ENCODE measurements at regions not wholly inside any gene's neighbourhood (a gene's known extent, or its start where the extent isn't known, plus 50 kb on each side); places are given as distances from the start of the nearest gene placed in this dataset.
A peak's percentile ranks its signal among the peaks of the same experiment; 100 is the strongest.

DNA sequence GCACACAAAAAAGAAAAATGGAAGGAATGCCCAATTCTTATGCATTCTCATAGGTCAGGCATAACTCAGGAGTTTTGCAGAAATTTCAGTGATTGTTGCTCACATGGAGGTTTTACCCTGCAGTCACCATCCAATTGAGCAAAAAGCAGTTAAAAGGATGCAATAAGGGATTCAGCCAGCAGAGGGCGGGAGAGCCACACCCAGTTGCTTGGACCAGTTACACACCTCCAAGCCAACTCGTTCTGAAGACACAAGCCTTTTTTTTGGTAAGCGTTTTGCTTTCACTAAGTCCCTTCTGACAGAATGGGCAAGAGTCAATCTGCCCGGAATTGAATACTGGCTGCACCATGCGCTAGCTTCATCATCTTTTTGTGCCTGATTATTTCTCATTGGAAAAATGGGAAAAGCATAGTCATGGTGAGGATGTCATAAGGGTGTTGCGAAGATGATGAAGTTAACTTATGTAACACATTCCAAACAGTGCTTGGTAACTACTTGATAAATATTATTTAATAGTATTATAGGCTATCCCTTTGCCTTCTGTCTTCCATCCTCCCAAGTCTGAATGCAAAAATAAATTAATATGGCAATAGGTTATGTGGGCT lies 154.4 kb upstream of the SGO1 start:
- Histone ChIP-seq H3K27ac (ENCODE audit: low read length) (no peak overlapping the region), H3K27me3 (ENCODE audit: control insufficient read depth, insufficient read depth, low read length) (no peaks in the 10 kb centered on the region), H3K4me3 (ENCODE audit: low read length) (no peak overlapping the region), H3K36me3 (ENCODE audit: control insufficient read depth, insufficient read depth, low read length) (no peaks in the 10 kb centered on the region), H3K9me3 (ENCODE audit: control insufficient read depth, low read depth, low read length) (no peaks in the 10 kb centered on the region), H3K4me1 (ENCODE audit: control insufficient read depth, insufficient read depth, low read length) (peaks cover 3% of the 10 kb centered on the region)
- WGBS (ENCODE audit: insufficient coverage, low lambda C conversion rate): 75% methylated on average over 2 of the region's 6 CpGs
- peak; percentile 58 to 62 for DNase-seq

DNA sequence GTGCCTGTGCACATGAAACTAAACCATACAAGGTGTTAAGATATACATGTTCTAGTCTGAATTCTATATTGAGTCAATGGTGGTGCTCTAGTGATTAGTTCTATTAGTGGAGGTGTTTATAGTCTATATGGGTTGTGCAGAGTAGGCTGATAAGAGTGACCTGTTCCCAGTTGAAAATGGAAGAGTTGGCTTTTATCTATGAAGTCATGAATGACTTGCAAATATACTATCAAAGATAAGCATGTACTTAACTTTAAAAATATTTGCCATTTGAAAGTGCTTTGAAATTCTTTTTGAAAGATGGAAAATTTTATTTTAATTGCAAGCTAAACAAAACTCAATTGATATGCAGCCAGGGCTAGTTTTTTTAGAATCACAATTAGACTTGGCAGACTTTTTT lies 150.6 kb upstream of the SGO1 start:
- no peaks in the 10 kb centered on the region for H3K36me3 ChIP-seq (ENCODE audit: control insufficient read depth, insufficient read depth, low read length)
- no peak overlapping the region for H3K27ac ChIP-seq (ENCODE audit: low read length)
- H3K4me3 ChIP-seq (ENCODE audit: low read length): no peak overlapping the region
- no peaks in the 10 kb centered on the region for H3K27me3 ChIP-seq (ENCODE audit: control insufficient read depth, insufficient read depth, low read length)
- H3K9me3 ChIP-seq (ENCODE audit: control insufficient read depth, low read depth, low read length): no peaks in the 10 kb centered on the region
- no peaks in the 10 kb centered on the region for H3K4me1 ChIP-seq (ENCODE audit: control insufficient read depth, insufficient read depth, low read length)
- no peak for DNase-seq

DNA sequence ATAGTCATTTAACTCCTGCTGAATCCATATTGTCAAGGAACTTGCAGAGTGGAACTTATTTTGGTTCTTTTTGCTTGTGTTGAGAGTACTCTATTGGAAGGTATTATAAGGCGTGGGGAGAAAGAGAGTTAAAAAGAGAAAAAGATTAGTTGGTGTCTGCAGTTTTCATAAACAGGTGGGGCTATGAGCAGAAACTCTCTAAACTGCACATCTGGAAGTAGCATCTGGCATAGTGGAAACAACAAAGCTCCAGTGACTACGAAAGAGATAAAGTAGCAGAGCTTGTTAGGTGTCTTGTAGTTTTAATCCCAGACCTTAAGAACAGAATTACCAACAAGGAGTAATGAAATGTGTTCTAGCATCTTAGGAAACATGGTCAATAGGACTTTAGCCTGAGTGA lies 148.8 kb upstream of the SGO1 start:
- DNase-seq: no peak
- Histone ChIP-seq H3K4me3 (ENCODE audit: low read length) (no peak overlapping the region), H3K27ac (ENCODE audit: low read length) (no peak overlapping the region), H3K36me3 (ENCODE audit: control insufficient read depth, insufficient read depth, low read length) (no peaks in the 10 kb centered on the region), H3K27me3 (ENCODE audit: control insufficient read depth, insufficient read depth, low read length) (no peaks in the 10 kb centered on the region), H3K4me1 (ENCODE audit: control insufficient read depth, insufficient read depth, low read length) (no peaks in the 10 kb centered on the region), H3K9me3 (ENCODE audit: control insufficient read depth, low read depth, low read length) (no peaks in the 10 kb centered on the region)
- WGBS (ENCODE audit: insufficient coverage, low lambda C conversion rate): no CpG with 5 or more reads among the region's 2 CpGs

DNA sequence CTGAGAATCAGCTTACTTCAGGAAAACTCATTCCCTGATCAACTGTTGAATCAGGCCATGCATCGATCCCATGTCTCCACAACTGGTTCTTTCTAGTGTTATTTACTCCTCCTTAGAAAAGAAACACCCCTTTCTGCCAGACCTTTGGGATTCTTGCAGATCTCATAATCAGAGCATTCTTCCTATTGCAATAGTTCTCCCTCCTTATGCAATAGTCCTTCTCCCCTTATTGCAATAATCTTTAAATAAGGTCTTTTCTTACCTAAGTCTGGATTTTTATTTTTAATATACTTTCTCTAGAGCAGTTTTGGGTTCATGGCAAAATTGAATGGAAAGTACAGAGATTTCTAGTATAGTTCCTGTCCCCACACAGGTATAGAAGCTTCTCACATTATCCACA lies 141.9 kb upstream of the SGO1 start:
- H3K4me3 ChIP-seq (ENCODE audit: low read length): no peak overlapping the region
- no peaks in the 10 kb centered on the region for H3K9me3 ChIP-seq (ENCODE audit: control insufficient read depth, low read depth, low read length)
- H3K27me3 ChIP-seq (ENCODE audit: control insufficient read depth, insufficient read depth, low read length): no peaks in the 10 kb centered on the region
- H3K27ac ChIP-seq (ENCODE audit: low read length): no peak overlapping the region
- no peaks in the 10 kb centered on the region for H3K4me1 ChIP-seq (ENCODE audit: control insufficient read depth, insufficient read depth, low read length)
- H3K36me3 ChIP-seq (ENCODE audit: control insufficient read depth, insufficient read depth, low read length): no peaks in the 10 kb centered on the region
- no CpG with 5 or more reads among the region's 1 CpG for WGBS (ENCODE audit: insufficient coverage, low lambda C conversion rate)
- DNase-seq: no peak

DNA sequence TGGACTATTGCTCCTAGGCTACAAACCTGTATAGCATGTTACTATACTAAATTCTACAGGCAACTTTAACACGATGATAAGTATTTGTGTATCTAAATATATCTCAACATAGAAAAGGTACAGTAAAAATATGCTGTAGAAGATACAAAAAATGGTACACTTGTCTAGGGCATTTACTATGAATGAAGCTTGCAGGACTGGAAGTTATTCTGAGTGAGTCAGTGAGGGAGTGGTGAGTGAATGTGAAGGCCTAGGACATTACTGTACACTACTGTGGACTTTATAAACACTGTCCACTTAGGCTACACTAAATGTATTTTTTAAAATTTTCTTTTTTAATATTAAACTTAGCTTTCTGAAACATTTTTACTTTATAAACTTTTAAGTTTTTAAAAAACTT lies 140.5 kb upstream of the SGO1 start:
- Histone ChIP-seq H3K36me3 (ENCODE audit: control insufficient read depth, insufficient read depth, low read length) (no peaks in the 10 kb centered on the region), H3K9me3 (ENCODE audit: control insufficient read depth, low read depth, low read length) (no peaks in the 10 kb centered on the region), H3K27ac (ENCODE audit: low read length) (no peak overlapping the region), H3K27me3 (ENCODE audit: control insufficient read depth, insufficient read depth, low read length) (no peaks in the 10 kb centered on the region), H3K4me1 (ENCODE audit: control insufficient read depth, insufficient read depth, low read length) (no peaks in the 10 kb centered on the region), H3K4me3 (ENCODE audit: low read length) (no peak overlapping the region)
- DNase-seq: no peak
- 100% methylated on average over 1 of the region's 1 CpG for WGBS (ENCODE audit: insufficient coverage, low lambda C conversion rate)

DNA sequence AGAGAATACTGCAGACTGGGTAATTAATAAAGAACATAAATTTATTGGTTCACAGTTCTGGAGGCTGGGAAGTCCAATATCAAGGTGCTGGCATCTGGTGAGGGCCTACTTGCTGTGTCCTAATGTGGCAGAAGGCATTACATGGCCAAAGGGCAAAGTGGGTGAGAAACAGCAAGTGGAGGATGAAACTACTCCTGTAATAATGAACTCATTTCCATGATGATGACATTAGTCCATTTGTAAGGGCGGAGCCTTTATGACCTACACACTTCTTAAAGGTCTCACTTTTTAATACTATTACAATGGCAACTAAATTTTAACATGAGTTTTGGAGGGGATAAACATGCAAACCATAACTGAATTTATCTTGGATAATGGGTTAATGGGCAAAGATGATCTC lies 139.6 kb upstream of the SGO1 start:
- Histone ChIP-seq H3K9me3 (ENCODE audit: control insufficient read depth, low read depth, low read length) (no peaks in the 10 kb centered on the region), H3K4me1 (ENCODE audit: control insufficient read depth, insufficient read depth, low read length) (no peaks in the 10 kb centered on the region), H3K27ac (ENCODE audit: low read length) (no peak overlapping the region), H3K4me3 (ENCODE audit: low read length) (no peak overlapping the region), H3K27me3 (ENCODE audit: control insufficient read depth, insufficient read depth, low read length) (no peaks in the 10 kb centered on the region), H3K36me3 (ENCODE audit: control insufficient read depth, insufficient read depth, low read length) (no peaks in the 10 kb centered on the region)
- WGBS (ENCODE audit: insufficient coverage, low lambda C conversion rate): no CpG with 5 or more reads among the region's 1 CpG
- DNase-seq: no peak

DNA sequence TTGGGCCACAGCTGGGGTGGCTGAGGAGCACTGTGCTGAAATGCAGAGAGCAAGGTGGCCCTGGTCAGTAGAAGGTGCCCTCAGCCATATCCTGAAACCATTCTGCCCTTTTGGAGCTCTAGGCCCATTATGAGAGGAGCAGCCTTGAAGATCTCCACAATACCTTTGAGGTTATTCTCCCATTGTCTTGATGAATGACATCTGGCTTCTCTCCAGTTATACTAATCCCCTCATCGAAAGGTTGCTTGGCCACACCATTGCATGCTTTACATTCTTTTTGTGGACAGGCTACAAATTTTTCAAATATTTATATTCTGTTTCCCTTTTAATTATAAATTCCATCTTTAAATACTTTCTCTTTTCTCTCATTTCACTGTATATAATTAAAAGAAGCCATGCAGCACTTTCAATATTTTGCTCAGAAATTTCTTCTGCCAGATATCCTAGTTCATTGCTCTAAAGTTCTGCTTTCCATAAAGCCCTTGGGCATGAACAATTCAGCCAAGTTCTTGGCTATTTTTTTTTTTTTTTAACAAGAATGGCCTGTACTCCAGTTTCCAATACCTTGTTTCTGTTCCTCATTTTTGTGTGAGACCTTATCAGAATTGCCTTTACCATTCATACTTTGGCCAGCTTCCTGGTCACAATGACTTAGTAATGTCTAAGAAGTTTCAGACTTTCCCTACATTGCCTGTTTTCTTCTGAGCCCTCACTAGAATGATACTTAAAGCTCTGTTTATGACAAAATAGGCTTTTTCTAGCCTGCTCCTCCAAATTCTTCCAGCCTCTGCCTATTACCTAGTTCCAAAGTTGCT lies 138.9 kb upstream of the SGO1 start:
- H3K27ac ChIP-seq (ENCODE audit: low read length): no peak overlapping the region
- WGBS (ENCODE audit: insufficient coverage, low lambda C conversion rate): 100% methylated on average over 1 of the region's 1 CpG
- no peak for DNase-seq
- H3K4me3 ChIP-seq (ENCODE audit: low read length): no peak overlapping the region
- H3K36me3 ChIP-seq (ENCODE audit: control insufficient read depth, insufficient read depth, low read length): no peaks in the 10 kb centered on the region
- no peaks in the 10 kb centered on the region for H3K4me1 ChIP-seq (ENCODE audit: control insufficient read depth, insufficient read depth, low read length)
- no peaks in the 10 kb centered on the region for H3K9me3 ChIP-seq (ENCODE audit: control insufficient read depth, low read depth, low read length)
- no peaks in the 10 kb centered on the region for H3K27me3 ChIP-seq (ENCODE audit: control insufficient read depth, insufficient read depth, low read length)

DNA sequence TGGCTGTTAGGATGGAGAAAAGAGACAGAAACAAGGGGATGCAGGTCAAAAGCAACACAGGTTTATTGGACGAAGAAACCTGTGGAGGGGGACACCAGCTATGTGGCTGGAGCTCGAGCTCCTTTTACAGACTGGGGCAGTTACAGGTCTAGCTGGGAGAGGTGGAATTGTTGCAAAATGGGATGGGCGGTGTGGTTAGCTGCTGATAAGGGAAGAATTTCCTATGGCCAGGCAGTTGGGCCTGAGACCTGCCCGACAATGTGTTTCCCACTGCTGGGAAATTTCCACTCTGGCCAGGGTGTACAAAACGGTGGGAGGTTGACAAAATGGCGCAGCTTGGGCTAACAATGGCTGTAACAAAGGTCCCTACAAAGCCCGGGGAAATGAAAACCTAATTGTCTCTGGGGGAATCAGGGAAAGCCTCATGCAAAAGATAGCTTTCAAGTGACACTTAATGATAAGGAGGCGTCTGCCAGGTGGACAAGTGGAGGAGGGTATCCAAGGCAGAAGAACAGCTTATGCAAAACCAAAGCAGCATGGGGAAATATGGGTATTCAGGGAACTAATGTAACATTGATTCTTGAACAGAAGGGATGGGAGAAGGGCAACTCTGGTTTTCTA lies 137.4 kb upstream of the SGO1 start:
- H3K27ac ChIP-seq (ENCODE audit: low read length): no peak overlapping the region
- H3K9me3 ChIP-seq (ENCODE audit: control insufficient read depth, low read depth, low read length): no peaks in the 10 kb centered on the region
- no peaks in the 10 kb centered on the region for H3K27me3 ChIP-seq (ENCODE audit: control insufficient read depth, insufficient read depth, low read length)
- H3K4me1 ChIP-seq (ENCODE audit: control insufficient read depth, insufficient read depth, low read length): no peaks in the 10 kb centered on the region
- 63% methylated on average over 5 of the region's 8 CpGs for WGBS (ENCODE audit: insufficient coverage, low lambda C conversion rate)
- no peaks in the 10 kb centered on the region for H3K36me3 ChIP-seq (ENCODE audit: control insufficient read depth, insufficient read depth, low read length)
- H3K4me3 ChIP-seq (ENCODE audit: low read length): no peak overlapping the region
- DNase-seq: no peak

DNA sequence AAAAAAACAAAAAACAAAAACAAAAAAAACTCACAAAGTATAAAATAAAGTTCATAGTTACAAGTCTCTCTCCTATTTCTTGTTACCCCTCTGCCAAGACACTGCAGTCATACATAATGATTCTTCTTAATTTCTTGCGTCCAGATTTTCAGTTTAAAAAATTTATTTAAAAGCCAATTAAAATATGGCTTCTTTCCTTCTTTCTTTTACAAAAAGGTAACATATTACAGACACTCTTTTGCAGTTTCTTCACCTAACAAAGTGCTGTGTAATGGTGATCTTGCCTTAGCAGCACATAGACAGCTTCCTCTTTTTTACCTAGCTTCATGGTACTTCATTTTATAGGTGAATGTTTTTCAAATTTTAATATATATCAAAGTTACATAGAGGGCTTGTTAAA lies 136.1 kb upstream of the SGO1 start:
- H3K4me3 ChIP-seq (ENCODE audit: low read length): no peak overlapping the region
- no peak for DNase-seq
- WGBS (ENCODE audit: insufficient coverage, low lambda C conversion rate): no CpG with 5 or more reads among the region's 1 CpG
- H3K9me3 ChIP-seq (ENCODE audit: control insufficient read depth, low read depth, low read length): no peaks in the 10 kb centered on the region
- no peaks in the 10 kb centered on the region for H3K27me3 ChIP-seq (ENCODE audit: control insufficient read depth, insufficient read depth, low read length)
- no peaks in the 10 kb centered on the region for H3K4me1 ChIP-seq (ENCODE audit: control insufficient read depth, insufficient read depth, low read length)
- H3K36me3 ChIP-seq (ENCODE audit: control insufficient read depth, insufficient read depth, low read length): no peaks in the 10 kb centered on the region
- H3K27ac ChIP-seq (ENCODE audit: low read length): no peak overlapping the region

DNA sequence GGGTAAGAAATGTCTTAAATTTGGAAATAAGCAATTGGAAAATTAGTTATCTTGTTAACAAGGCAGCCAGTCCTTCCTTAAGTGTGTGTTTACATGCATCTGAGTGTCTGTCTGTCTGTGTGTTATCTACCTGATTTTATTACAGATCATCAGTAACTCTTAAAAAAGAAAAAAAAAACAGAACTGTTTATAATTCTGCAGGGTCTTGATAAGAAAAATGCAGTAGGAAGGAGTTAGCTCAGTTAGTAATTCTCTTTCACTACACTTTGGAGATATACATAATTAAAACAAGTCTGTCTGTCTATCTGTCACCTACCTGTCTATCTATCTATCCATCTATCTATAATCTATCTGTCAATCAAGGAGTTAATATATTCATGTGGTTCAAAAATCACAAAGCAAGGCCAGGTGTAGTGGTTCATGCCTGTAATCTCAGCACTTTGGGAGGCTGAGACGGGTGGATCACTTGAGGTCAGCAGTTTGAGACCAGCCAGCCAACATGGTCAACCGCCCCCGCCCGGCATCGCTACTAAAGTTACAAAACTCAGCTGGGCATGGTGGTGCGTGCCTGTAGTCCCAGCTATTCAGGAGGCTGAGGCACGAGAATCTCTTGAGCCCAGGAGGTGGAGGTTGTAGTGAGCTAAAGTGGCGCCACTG lies 135.5 kb upstream of the SGO1 start:
- Histone ChIP-seq H3K4me1 (ENCODE audit: control insufficient read depth, insufficient read depth, low read length) (no peaks in the 10 kb centered on the region), H3K27me3 (ENCODE audit: control insufficient read depth, insufficient read depth, low read length) (no peaks in the 10 kb centered on the region), H3K4me3 (ENCODE audit: low read length) (no peak overlapping the region), H3K9me3 (ENCODE audit: control insufficient read depth, low read depth, low read length) (no peaks in the 10 kb centered on the region), H3K36me3 (ENCODE audit: control insufficient read depth, insufficient read depth, low read length) (no peaks in the 10 kb centered on the region), H3K27ac (ENCODE audit: low read length) (no peak overlapping the region)
- 100% methylated on average over 1 of the region's 8 CpGs for WGBS (ENCODE audit: insufficient coverage, low lambda C conversion rate)
- DNase-seq: no peak

Measured in large intestine (tissue), 3 donors.